D721Med (cell line): ENCODE measurements at regions not wholly inside any gene's neighbourhood (a gene's known extent, or its start where the extent isn't known, plus 50 kb on each side); places are given as distances from the start of the nearest gene placed in this dataset.

Source experiments
- DNase-seq: peaks from one replicate; pipeline ENCODE4 v3.0.0; 2011; ENCODE audit warnings: low spot score; ENCODE audit not compliant: insufficient read length
- FAIRE-seq: peaks from 2 replicates; lab custom pipeline; 2011; peaks lifted over from hg19 to GRCh38; lab: Jason Lieb, UNC
- CTCF ChIP-seq: IDR thresholded peaks from 2 replicates; pipeline ENCODE4 v1.5.1; 2012; ENCODE audit warnings: mild to moderate bottlenecking, control low read depth; ENCODE audit not compliant: insufficient read depth; ENCODE audit errors: missing control alignments

- TF ChIP-seq CTCF, result no peak
- DNase-seq, result no peak
- FAIRE-seq, result no peak
Measured at GRCh38 chr21:14713109-14713508, 167.0 kb upstream of the SAMSN1 start.

- DNase-seq (no peak), FAIRE-seq (no peak)
- TF ChIP-seq CTCF, result no peak
Measured at GRCh38 chr21:14712121-14712715, 166.1 kb upstream of the SAMSN1 start.

GRCh38 chr21:14711287-14711686 lies 165.2 kb upstream of the SAMSN1 start:
- FAIRE-seq, result no peak

GRCh38 chr21:14707511-14708020 lies 161.5 kb upstream of the SAMSN1 start:
- FAIRE-seq (no peak), DNase-seq (no peak)
- TF ChIP-seq CTCF, result no peak

More at GRCh38 chr21:14711287-14711686, 165.2 kb upstream of the SAMSN1 start:
- no peak for DNase-seq
- TF ChIP-seq CTCF, result no peak

GRCh38 chr21:14706712-14707510 lies 160.8 kb upstream of the SAMSN1 start:
- FAIRE-seq (no peak), DNase-seq (no peak)
- TF ChIP-seq CTCF, result no peak

- no peak for DNase-seq
- FAIRE-seq, result no peak
- TF ChIP-seq CTCF, result no peak
Measured at GRCh38 chr21:14699433-14700407, 153.6 kb upstream of the SAMSN1 start.
